Spleen (tissue), 11 donors: ENCODE measurements at regions not wholly inside any gene's neighbourhood (a gene's known extent, or its start where the extent isn't known, plus 50 kb on each side); places are given as distances from the start of the nearest gene placed in this dataset.

ENCODE experiments used
- DNase-seq: peaks from one replicate; pipeline ENCODE4 v3.0.0-alpha.2; 2020
- H3K27ac ChIP-seq, 8 donors: fragments of 200-600 bp; sonication (generic) in 7 of 8; 1 replicate in 4 of 8; 2 replicates in 4 of 8; pipeline versions ENCODE4 v1.5.0 to v1.8.0; 2016 to 2021; ENCODE audit warnings: inconsistent platforms in 4 of 8, mild to moderate bottlenecking in 4 of 8, moderate library complexity in 1 of 8
- H3K27me3 ChIP-seq, 7 donors: fragments of 200-600 bp; sonication (generic) in 6 of 7; replicated peaks in 1 of 7; 1 replicate in 4 of 7; 2 replicates in 3 of 7; pipeline versions ENCODE4 v1.5.0 to v1.8.0; 2016 to 2021; ENCODE audit warnings: inconsistent platforms in 3 of 7, mild to moderate bottlenecking in 1 of 7
- H3K36me3 ChIP-seq, 6 donors: fragments of 200-600 bp; sonication (generic) in 5 of 6; 1 replicate in 4 of 6; 2 replicates in 2 of 6; pipeline versions ENCODE4 v1.5.0 to v1.8.0; 2016 to 2021; ENCODE audit warnings: inconsistent platforms in 2 of 6
- H3K4me1 ChIP-seq, 6 donors: fragments of 200-600 bp; sonication (generic) in 5 of 6; 1 replicate in 3 of 6; 2 replicates in 3 of 6; pipeline versions ENCODE4 v1.5.0 to v1.8.0; 2016 to 2021; ENCODE audit warnings: inconsistent platforms in 3 of 6
- H3K4me3 ChIP-seq, 8 donors: fragments of 200-600 bp; sonication (generic) in 7 of 8; 1 replicate in 4 of 8; 2 replicates in 4 of 8; pipeline versions ENCODE4 v1.5.0 to v1.8.0; 2016 to 2021; ENCODE audit warnings: inconsistent platforms in 4 of 8, mild to moderate bottlenecking in 4 of 8, moderate library complexity in 2 of 8
- H3K9me3 ChIP-seq, 8 donors: fragments of 200-600 bp; sonication (generic) in 7 of 8; 1 replicate in 4 of 8; 2 replicates in 4 of 8; pipeline versions ENCODE4 v1.5.0 to v1.8.0; 2016 to 2021; ENCODE audit warnings: inconsistent platforms in 4 of 8
- CTCF ChIP-seq, 11 experiments: fragments of 200-600 bp in 7 of 11; fragments of 450-650 bp in 4 of 11; sonication (generic) in 4 of 11; IDR thresholded peaks in 8 of 11; conservative IDR thresholded peaks in 3 of 11; 1 replicate in 7 of 11; 2 replicates in 4 of 11; pipeline versions ENCODE4 v1.4.0 to v1.8.0; 2016 to 2021; ENCODE audit warnings: antibody characterized with exemption in 11 of 11, inconsistent platforms in 4 of 11, mild to moderate bottlenecking in 1 of 11
- POLR2A ChIP-seq, 3 donors: fragments of 450-650 bp; IDR thresholded peaks; one replicate each; pipeline ENCODE4 v1.5.1; 2017; ENCODE audit warnings: antibody characterized with exemption in 3 of 3, mild to moderate bottlenecking in 1 of 3
- POLR2AphosphoS5 ChIP-seq, 3 donors: sonication (generic); formaldehyde crosslinking; IDR thresholded peaks; one replicate each; pipeline ENCODE4 v1.5.1; 2017; ENCODE audit warnings: antibody characterized with exemption in 3 of 3
- WGBS, 5 donors: extraction: QIAGEN DNeasy Blood & Tissue Kit in 3 of 5; methylation state at CpG; one replicate each; pipeline versions ENCODE4 v1.1.5 to v1.1.7; 2013 to 2018; 5-methylcytosine and 5-hydroxymethylcytosine counted together
- intact Hi-C: fragments of 100-400 bp; cut with DNase I; formaldehyde crosslinking; loops from one replicate; pipeline ENCODE4 v1.15.0; 2023; ENCODE audit warnings: low total_unique reads
- donor health status: healthy with polysubstance abuse.
- donor health status: DM: no; HTN: no; CAD: no; lungs with moderate emphysema.
- donor health status: DM: no; HTN: no; CAD: no.
- donor health status: Bipolar disorder and iron deficiency.
- donor health status: healthy.
- donor health status: DM: no; HTN: no; CAD: no.
- donor health status: DM: yes; HTN: yes; CAD: no.

- H3K36me3 ChIP-seq, result peaks cover 0 to 5% (median 0%) of the 10 kb centered on the region in 6 donors
- H3K4me1 ChIP-seq, result peaks cover 0 to 22% (median 7%) of the 10 kb centered on the region in 6 donors
- no peak for DNase-seq
- H3K9me3 ChIP-seq, result peaks cover 2 to 16% (median 11%) of the 10 kb centered on the region in 8 donors
- H3K27ac ChIP-seq, result peak overlapping the region in 3 of 8 donors; percentile 7 to 47 (median 26)
- WGBS, 5 donors, result 85 to 91% (median 88%) methylated on average over 2 of the region's 2 CpGs
- no peak overlapping the region for H3K4me3 ChIP-seq
- intact Hi-C loops, result no loop called here
- H3K27me3 ChIP-seq, result no peaks in the 10 kb centered on the region
- TF ChIP-seq POLR2A (IDR thresholded peaks at IDR 0.05) (no peak), POLR2AphosphoS5 (IDR thresholded peaks at IDR 0.05) (no peak), CTCF (IDR thresholded peaks at IDR 0.05 in 8 of 11, conservative IDR thresholded peaks at IDR 0.05 in 3 of 11) (no peak)
Measured at GRCh38 chr7:33706186-33706585, 199.2 kb upstream of the BMPER start.

GRCh38 chr7:33706771-33707200, 198.6 kb upstream of the BMPER start:
- H3K36me3 ChIP-seq, result no peaks in the 10 kb centered on the region
- DNase-seq, result no peak
- TF ChIP-seq CTCF (IDR thresholded peaks at IDR 0.05 in 8 of 11, conservative IDR thresholded peaks at IDR 0.05 in 3 of 11) (no peak), POLR2AphosphoS5 (IDR thresholded peaks at IDR 0.05) (no peak), POLR2A (IDR thresholded peaks at IDR 0.05) (no peak)
- H3K4me1 ChIP-seq, result peaks cover 0 to 25% (median 7%) of the 10 kb centered on the region in 6 donors
- 60 to 72% (median 67%) methylated on average over 5 of the region's 5 CpGs for WGBS, 5 donors
- peak overlapping the region in 3 of 8 donors; percentile 7 to 47 (median 26) for H3K27ac ChIP-seq
- peaks cover 0 to 10% (median 5%) of the 10 kb centered on the region in 8 donors for H3K9me3 ChIP-seq
- intact Hi-C loops, result no loop called here
- H3K27me3 ChIP-seq, result no peaks in the 10 kb centered on the region
- H3K4me3 ChIP-seq, result peak overlapping the region in 1 of 8 donors; percentile 11

GRCh38 chr7:33707427-33707826, 197.9 kb upstream of the BMPER start:
- TF ChIP-seq POLR2AphosphoS5 (IDR thresholded peaks at IDR 0.05), result no peak
- no peak for TF ChIP-seq POLR2A (IDR thresholded peaks at IDR 0.05)
- no peak for TF ChIP-seq CTCF (IDR thresholded peaks at IDR 0.05 in 8 of 11, conservative IDR thresholded peaks at IDR 0.05 in 3 of 11)
- H3K9me3 ChIP-seq, result peaks cover 0 to 4% (median 0%) of the 10 kb centered on the region in 8 donors
- intact Hi-C loops, result no loop called here
- peaks cover 0 to 25% (median 7%) of the 10 kb centered on the region in 6 donors for H3K4me1 ChIP-seq
- H3K27ac ChIP-seq, result peak overlapping the region in 2 of 8 donors; percentile 26 to 47
- no peaks in the 10 kb centered on the region for H3K27me3 ChIP-seq
- DNase-seq, result no peak
- no peaks in the 10 kb centered on the region for H3K36me3 ChIP-seq
- no peak overlapping the region for H3K4me3 ChIP-seq
- 39 to 55% (median 52%) methylated on average over 2 of the region's 2 CpGs for WGBS, 5 donors

- TF ChIP-seq POLR2A (IDR thresholded peaks at IDR 0.05) (no peak), POLR2AphosphoS5 (IDR thresholded peaks at IDR 0.05) (no peak), CTCF (IDR thresholded peaks at IDR 0.05 in 8 of 11, conservative IDR thresholded peaks at IDR 0.05 in 3 of 11) (no peak)
- Histone ChIP-seq H3K27ac (no peak overlapping the region), H3K27me3 (no peaks in the 10 kb centered on the region), H3K4me1 (peaks cover 0 to 25% (median 6%) of the 10 kb centered on the region in 6 donors), H3K9me3 (no peaks in the 10 kb centered on the region), H3K4me3 (no peak overlapping the region), H3K36me3 (no peaks in the 10 kb centered on the region)
- no peak for DNase-seq
- intact Hi-C loops, result no loop called here
Measured at GRCh38 chr7:33710608-33711007, 194.7 kb upstream of the BMPER start.
